ENCODE measurements at regions not wholly inside any gene's neighbourhood (a gene's known extent, or its start where the extent isn't known, plus 50 kb on each side); places are given as distances from the start of the nearest gene placed in this dataset.

DNA sequence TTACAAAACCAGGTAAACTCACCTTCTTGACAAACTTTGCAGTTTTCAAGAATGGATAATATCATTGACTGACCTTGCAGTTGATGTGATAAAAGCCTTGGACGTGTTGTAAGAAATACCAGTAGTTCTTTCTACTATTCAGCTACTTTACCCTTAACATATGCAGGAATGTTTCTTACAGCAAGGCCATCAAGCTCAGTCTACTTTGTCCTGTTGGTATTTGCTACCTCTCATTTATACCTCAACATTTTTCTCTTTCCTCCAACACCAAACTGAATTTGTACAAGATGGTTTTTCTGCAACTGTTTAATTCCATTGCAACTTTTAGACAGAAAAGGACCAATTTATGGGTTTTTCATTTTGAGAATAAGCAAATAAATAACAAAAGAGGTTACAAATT lies 147.4 kb upstream of the BCHE start:
- Histone ChIP-seq H3K4me3 (replicated peaks in 1 of 3; ENCODE audit: insufficient read depth in 1 of 3, low read depth in 2 of 3, low read length in 3 of 3) (no peak overlapping the region), H3K27me3 (ENCODE audit: control insufficient read depth in 1 of 2, insufficient read depth in 2 of 2, low read length in 2 of 2) (no peaks in the 10 kb centered on the region), H3K4me1 (ENCODE audit: insufficient read depth, low read length) (no peaks in the 10 kb centered on the region), H3K36me3 (replicated peaks in 1 of 2; ENCODE audit: control insufficient read depth in 1 of 2, insufficient read depth in 2 of 2, low read length in 2 of 2) (no peaks in the 10 kb centered on the region), H3K79me2 (ENCODE audit: insufficient read depth, low read length) (no peaks in the 10 kb centered on the region), H3K27ac (ENCODE audit: extremely low read length, insufficient read depth, low read length) (no peak overlapping the region), H4K20me1 (ENCODE audit: insufficient read depth, low read length) (no peaks in the 10 kb centered on the region), H3K9ac (ENCODE audit: insufficient read depth, low read depth, low read length) (no peak overlapping the region), H2AFZ (ENCODE audit: low read length) (no peak overlapping the region), H3K9me3 (ENCODE audit: low read length) (no peaks in the 10 kb centered on the region), H3K4me2 (ENCODE audit: low read depth, low read length) (no peak overlapping the region)
- no peak for FAIRE-seq
- ChIA-PET POLR2A (no interaction called here), CTCF (ENCODE audit: low intra/inter-chr PET ratio, low total read pairs) (no interaction called here)
- no peak for ATAC-seq
- intact Hi-C loops (cut with micrococcal nuclease; ENCODE audit: unreplicated experiment) = no loop called here
- WGBS (ENCODE audit: low lambda C conversion rate) = 57% methylated on average over 1 of the region's 1 CpG
- no TSS peak for BruUV-seq (replicated peaks)
- DNase-seq (ENCODE audit: low spot score) = no peak
- in situ Hi-C loops (cut with HindIII; ENCODE audit: extremely low pct_ligation_motif_present, low pct_unique_long_range_greater_than_20kb) = no loop called here
- TF ChIP-seq, protein P1, sequence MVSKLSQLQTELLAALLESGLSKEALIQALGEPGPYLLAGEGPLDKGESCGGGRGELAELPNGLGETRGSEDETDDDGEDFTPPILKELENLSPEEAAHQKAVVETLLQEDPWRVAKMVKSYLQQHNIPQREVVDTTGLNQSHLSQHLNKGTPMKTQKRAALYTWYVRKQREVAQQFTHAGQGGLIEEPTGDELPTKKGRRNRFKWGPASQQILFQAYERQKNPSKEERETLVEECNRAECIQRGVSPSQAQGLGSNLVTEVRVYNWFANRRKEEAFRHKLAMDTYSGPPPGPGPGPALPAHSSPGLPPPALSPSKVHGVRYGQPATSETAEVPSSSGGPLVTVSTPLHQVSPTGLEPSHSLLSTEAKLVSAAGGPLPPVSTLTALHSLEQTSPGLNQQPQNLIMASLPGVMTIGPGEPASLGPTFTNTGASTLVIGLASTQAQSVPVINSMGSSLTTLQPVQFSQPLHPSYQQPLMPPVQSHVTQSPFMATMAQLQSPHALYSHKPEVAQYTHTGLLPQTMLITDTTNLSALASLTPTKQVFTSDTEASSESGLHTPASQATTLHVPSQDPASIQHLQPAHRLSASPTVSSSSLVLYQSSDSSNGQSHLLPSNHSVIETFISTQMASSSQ (IDR thresholded peaks at IDR 0.05; ENCODE audit: low read depth) = no peak
- TF ChIP-seq, protein P1 (CRISPR knock-in tag; IDR thresholded peaks at IDR 0.05; ENCODE audit: borderline replicate concordance) = no peak
- TF ChIP-seq ZNF747 (CRISPR knock-in tag; IDR thresholded peaks at IDR 0.05; ENCODE audit: borderline replicate concordance) = no peak
- TF ChIP-seq ZNF543 (CRISPR knock-in tag; IDR thresholded peaks at IDR 0.05) = no peak
- no peak for TF ChIP-seq TP53 (CRISPR knock-in tag; conservative IDR thresholded peaks at IDR 0.05)
- no peak for TF ChIP-seq SIN3A (IDR thresholded peaks at IDR 0.05; ENCODE audit: borderline replicate concordance, low read depth, low read length)
- TF ChIP-seq, protein P2, sequence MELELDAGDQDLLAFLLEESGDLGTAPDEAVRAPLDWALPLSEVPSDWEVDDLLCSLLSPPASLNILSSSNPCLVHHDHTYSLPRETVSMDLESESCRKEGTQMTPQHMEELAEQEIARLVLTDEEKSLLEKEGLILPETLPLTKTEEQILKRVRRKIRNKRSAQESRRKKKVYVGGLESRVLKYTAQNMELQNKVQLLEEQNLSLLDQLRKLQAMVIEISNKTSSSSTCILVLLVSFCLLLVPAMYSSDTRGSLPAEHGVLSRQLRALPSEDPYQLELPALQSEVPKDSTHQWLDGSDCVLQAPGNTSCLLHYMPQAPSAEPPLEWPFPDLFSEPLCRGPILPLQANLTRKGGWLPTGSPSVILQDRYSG (CRISPR knock-in tag; IDR thresholded peaks at IDR 0.05) = no peak
- TF ChIP-seq DPF2 (CRISPR knock-in tag; IDR thresholded peaks at IDR 0.05; ENCODE audit: borderline replicate concordance, low read depth) = no peak
- no peak for TF ChIP-seq SUZ12 (IDR thresholded peaks at IDR 0.05; ENCODE audit: low read depth, low read length)
- no peak for TF ChIP-seq ZNF672 (CRISPR knock-in tag; IDR thresholded peaks at IDR 0.05)
- no peak for TF ChIP-seq SMAD1 (CRISPR knock-in tag; IDR thresholded peaks at IDR 0.05; ENCODE audit: borderline replicate concordance, low read depth)
- TF ChIP-seq PCBP1 (IDR thresholded peaks at IDR 0.05; ENCODE audit: borderline replicate concordance, low read depth, low read length) = no peak
- TF ChIP-seq, protein P3, sequence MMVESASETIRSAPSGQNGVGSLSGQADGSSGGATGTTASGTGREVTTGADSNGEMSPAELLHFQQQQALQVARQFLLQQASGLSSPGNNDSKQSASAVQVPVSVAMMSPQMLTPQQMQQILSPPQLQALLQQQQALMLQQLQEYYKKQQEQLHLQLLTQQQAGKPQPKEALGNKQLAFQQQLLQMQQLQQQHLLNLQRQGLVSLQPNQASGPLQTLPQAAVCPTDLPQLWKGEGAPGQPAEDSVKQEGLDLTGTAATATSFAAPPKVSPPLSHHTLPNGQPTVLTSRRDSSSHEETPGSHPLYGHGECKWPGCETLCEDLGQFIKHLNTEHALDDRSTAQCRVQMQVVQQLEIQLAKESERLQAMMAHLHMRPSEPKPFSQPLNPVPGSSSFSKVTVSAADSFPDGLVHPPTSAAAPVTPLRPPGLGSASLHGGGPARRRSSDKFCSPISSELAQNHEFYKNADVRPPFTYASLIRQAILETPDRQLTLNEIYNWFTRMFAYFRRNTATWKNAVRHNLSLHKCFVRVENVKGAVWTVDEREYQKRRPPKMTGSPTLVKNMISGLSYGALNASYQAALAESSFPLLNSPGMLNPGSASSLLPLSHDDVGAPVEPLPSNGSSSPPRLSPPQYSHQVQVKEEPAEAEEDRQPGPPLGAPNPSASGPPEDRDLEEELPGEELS (CRISPR knock-in tag; IDR thresholded peaks at IDR 0.05) = no peak
- TF ChIP-seq RCOR2 (CRISPR knock-in tag; IDR thresholded peaks at IDR 0.05) = no peak
- TF ChIP-seq, protein P4, sequence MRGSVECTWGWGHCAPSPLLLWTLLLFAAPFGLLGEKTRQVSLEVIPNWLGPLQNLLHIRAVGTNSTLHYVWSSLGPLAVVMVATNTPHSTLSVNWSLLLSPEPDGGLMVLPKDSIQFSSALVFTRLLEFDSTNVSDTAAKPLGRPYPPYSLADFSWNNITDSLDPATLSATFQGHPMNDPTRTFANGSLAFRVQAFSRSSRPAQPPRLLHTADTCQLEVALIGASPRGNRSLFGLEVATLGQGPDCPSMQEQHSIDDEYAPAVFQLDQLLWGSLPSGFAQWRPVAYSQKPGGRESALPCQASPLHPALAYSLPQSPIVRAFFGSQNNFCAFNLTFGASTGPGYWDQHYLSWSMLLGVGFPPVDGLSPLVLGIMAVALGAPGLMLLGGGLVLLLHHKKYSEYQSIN (CRISPR knock-in tag; IDR thresholded peaks at IDR 0.05; ENCODE audit: borderline replicate concordance) = no peak
- TF ChIP-seq NCOR1 (IDR thresholded peaks at IDR 0.05; ENCODE audit: borderline replicate concordance, low read length) = no peak
- TF ChIP-seq RBM39 (IDR thresholded peaks at IDR 0.05; ENCODE audit: low read depth, low read length, poor library complexity, severe bottlenecking) = no peak
- no peak for TF ChIP-seq ZNF282 (IDR thresholded peaks at IDR 0.05; ENCODE audit: partially characterized antibody)

All from HepG2 (cell line).